Trophoblast cell (in vitro differentiated cells and primary cell): ENCODE measurements at regions not wholly inside any gene's neighbourhood (a gene's known extent, or its start where the extent isn't known, plus 50 kb on each side); places are given as distances from the start of the nearest gene placed in this dataset.

Source experiments
- DNase-seq, 2 donors: peaks; one replicate each; pipeline ENCODE4 v3.0.0-alpha.2; 2016
- H2AFZ ChIP-seq: 2 replicates; pipeline ENCODE4 v1.6.1; 2013; ENCODE audit warnings: low read length, moderate library complexity, mild to moderate bottlenecking; ENCODE audit not compliant: insufficient read depth, poor library complexity
- H2AK5ac ChIP-seq: 2 replicates; pipeline ENCODE4 v1.6.1; 2013; ENCODE audit warnings: mild to moderate bottlenecking, low read length
- H2BK120ac ChIP-seq: 2 replicates; pipeline ENCODE4 v1.6.1; 2013; ENCODE audit warnings: low read length, mild to moderate bottlenecking, moderate library complexity; ENCODE audit not compliant: insufficient read depth, poor library complexity
- H2BK12ac ChIP-seq: 2 replicates; pipeline ENCODE4 v1.6.1; 2013; ENCODE audit warnings: mild to moderate bottlenecking, low read length, moderate library complexity
- H2BK5ac ChIP-seq: 2 replicates; pipeline ENCODE4 v1.6.1; 2013; ENCODE audit warnings: low read length, low read depth, moderate library complexity, mild to moderate bottlenecking; ENCODE audit not compliant: poor library complexity
- H3K14ac ChIP-seq: 2 replicates; pipeline ENCODE4 v1.6.1; 2013; ENCODE audit warnings: mild to moderate bottlenecking, low read length
- H3K18ac ChIP-seq: 2 replicates; pipeline ENCODE4 v1.6.1; 2013; ENCODE audit warnings: mild to moderate bottlenecking, low read length
- H3K23ac ChIP-seq: 2 replicates; pipeline ENCODE4 v1.6.1; 2013; ENCODE audit warnings: low read length
- H3K27ac ChIP-seq: 2 replicates; pipeline ENCODE4 v1.5.1; 2013; ENCODE audit warnings: low read depth, mild to moderate bottlenecking, inconsistent platforms, low read length, moderate library complexity
- H3K27me3 ChIP-seq: 2 replicates; pipeline ENCODE4 v1.6.1; 2013; ENCODE audit warnings: inconsistent platforms, mild to moderate bottlenecking, low read length, moderate library complexity; ENCODE audit not compliant: insufficient read depth
- H3K36me3 ChIP-seq, 2 experiments: 1 replicate in 1 of 2; 2 replicates in 1 of 2; pipeline ENCODE4 v1.6.1; 2013; ENCODE audit warnings: low read length in 2 of 2, mild to moderate bottlenecking in 2 of 2, moderate library complexity in 1 of 2; ENCODE audit not compliant: insufficient read depth in 2 of 2, control insufficient read depth in 1 of 2
- H3K4ac ChIP-seq: 2 replicates; pipeline ENCODE4 v1.6.1; 2013; ENCODE audit warnings: low read depth, mild to moderate bottlenecking, low read length, moderate library complexity
- H3K4me1 ChIP-seq, 2 experiments: 1 replicate in 1 of 2; 2 replicates in 1 of 2; pipeline ENCODE4 v1.6.1; 2013; ENCODE audit warnings: low read length in 2 of 2, mild to moderate bottlenecking in 2 of 2, moderate library complexity in 1 of 2; ENCODE audit not compliant: insufficient read depth in 2 of 2, control insufficient read depth in 1 of 2
- H3K4me2 ChIP-seq: 2 replicates; pipeline ENCODE4 v1.6.1; 2013; ENCODE audit warnings: inconsistent platforms, mild to moderate bottlenecking, low read length, moderate library complexity
- H3K4me3 ChIP-seq: 2 replicates; pipeline ENCODE4 v1.5.1; 2013; ENCODE audit warnings: mild to moderate bottlenecking, low read depth, low read length, inconsistent platforms
- H3K79me1 ChIP-seq: one replicate; pipeline ENCODE4 v1.6.1; 2013; ENCODE audit warnings: low read length
- H3K79me2 ChIP-seq: 2 replicates; pipeline ENCODE4 v1.6.1; 2013; ENCODE audit warnings: low read length, mild to moderate bottlenecking; ENCODE audit not compliant: control insufficient read depth, insufficient read depth, poor library complexity
- H3K9ac ChIP-seq: 2 replicates; pipeline ENCODE4 v1.6.1; 2013; ENCODE audit warnings: mild to moderate bottlenecking, low read length
- H3K9me3 ChIP-seq: 2 replicates; pipeline ENCODE4 v1.6.1; 2013; ENCODE audit warnings: low read depth, mild to moderate bottlenecking, control low read depth, inconsistent platforms, low read length; ENCODE audit not compliant: insufficient read depth
- H4K12ac ChIP-seq: 2 replicates; pipeline ENCODE4 v1.6.1; 2013; ENCODE audit warnings: low read depth, mild to moderate bottlenecking, low read length, moderate library complexity
- H4K8ac ChIP-seq: 2 replicates; pipeline ENCODE4 v1.6.1; 2013; ENCODE audit warnings: low read depth, mild to moderate bottlenecking, low read length, moderate library complexity
- H4K91ac ChIP-seq: one replicate; pipeline ENCODE4 v1.6.1; 2013; ENCODE audit warnings: low read depth, mild to moderate bottlenecking, low read length, moderate library complexity
- WGBS: extraction: QIAGEN DNeasy Blood & Tissue Kit; methylation state at CpG from one replicate; pipeline ENCODE4 v1.1.7; 2013; ENCODE audit warnings: missing lambda C conversion rate; ENCODE audit not compliant: insufficient read length, insufficient coverage; ENCODE audit errors: extremely low coverage; 5-methylcytosine and 5-hydroxymethylcytosine counted together

- Histone ChIP-seq H3K36me3 (no peaks in the 10 kb centered on the region), H3K23ac (no peak overlapping the region), H2BK12ac (no peak overlapping the region), H2BK5ac (no peak overlapping the region), H3K27me3 (no peaks in the 10 kb centered on the region), H4K91ac (no peak overlapping the region), H3K9ac (no peak overlapping the region), H4K12ac (no peak overlapping the region), H3K18ac (no peak overlapping the region), H4K8ac (no peak overlapping the region), H3K9me3 (no peaks in the 10 kb centered on the region), H2AK5ac (no peak overlapping the region), H3K14ac (no peak overlapping the region), H2AFZ (no peak overlapping the region), H3K79me2 (no peaks in the 10 kb centered on the region), H3K79me1 (no peaks in the 10 kb centered on the region), H2BK120ac (no peak overlapping the region), H3K4me1 (no peaks in the 10 kb centered on the region), H3K4me3 (no peak overlapping the region), H3K4me2 (no peak overlapping the region), H3K27ac (no peak overlapping the region), H3K4ac (no peak overlapping the region)
- WGBS, result no CpG with 5 or more reads among the region's 3 CpGs
- no peak for DNase-seq
Observed at GRCh38 chr6:91669871-91670268, 1083.0 kb upstream of the MAP3K7 start.

- H3K23ac ChIP-seq, result no peak overlapping the region
- no peak overlapping the region for H3K9ac ChIP-seq
- no peak overlapping the region for H3K27ac ChIP-seq
- H3K36me3 ChIP-seq, result no peaks in the 10 kb centered on the region
- DNase-seq, result no peak
- H4K8ac ChIP-seq, result no peak overlapping the region
- H3K27me3 ChIP-seq, result no peaks in the 10 kb centered on the region
- no peak overlapping the region for H2BK12ac ChIP-seq
- H2AK5ac ChIP-seq, result no peak overlapping the region
- no peaks in the 10 kb centered on the region for H3K9me3 ChIP-seq
- H3K18ac ChIP-seq, result no peak overlapping the region
- no peak overlapping the region for H2BK120ac ChIP-seq
- H2AFZ ChIP-seq, result no peak overlapping the region
- H3K4ac ChIP-seq, result no peak overlapping the region
- H3K14ac ChIP-seq, result no peak overlapping the region
- H3K4me2 ChIP-seq, result no peak overlapping the region
- H3K4me3 ChIP-seq, result no peak overlapping the region
- H3K79me2 ChIP-seq, result no peaks in the 10 kb centered on the region
- H4K12ac ChIP-seq, result no peak overlapping the region
- no peak overlapping the region for H4K91ac ChIP-seq
- H3K4me1 ChIP-seq, result no peaks in the 10 kb centered on the region
- no CpG with 5 or more reads among the region's 9 CpGs for WGBS
- no peaks in the 10 kb centered on the region for H3K79me1 ChIP-seq
- no peak overlapping the region for H2BK5ac ChIP-seq
Observed at GRCh38 chr6:91669154-91669870, 1082.4 kb upstream of the MAP3K7 start.

DNA sequence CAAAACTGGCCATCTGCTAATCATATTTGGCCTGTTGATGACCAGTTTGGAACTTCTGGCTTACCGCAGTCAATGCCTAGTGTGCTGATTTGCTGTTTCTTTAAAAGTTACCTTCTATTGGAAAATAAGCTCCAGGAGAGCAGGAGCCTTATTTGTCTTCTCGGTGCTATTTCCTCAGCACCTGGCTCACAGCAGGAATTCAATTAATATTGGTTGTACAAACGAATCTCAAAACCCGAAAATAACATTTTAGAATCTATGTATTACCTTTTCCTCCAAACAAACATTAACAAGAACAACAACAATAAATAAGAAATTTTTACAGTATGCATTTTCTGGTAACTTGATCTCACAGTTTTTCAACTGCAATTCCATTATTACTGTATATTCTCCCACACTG is 1080.7 kb upstream of the MAP3K7 start:
- Histone ChIP-seq H3K79me1 (no peaks in the 10 kb centered on the region), H3K27me3 (no peaks in the 10 kb centered on the region), H3K4me3 (no peak overlapping the region), H4K91ac (no peak overlapping the region), H3K9me3 (no peaks in the 10 kb centered on the region), H3K18ac (no peak overlapping the region), H3K4me2 (no peak overlapping the region), H3K36me3 (no peaks in the 10 kb centered on the region), H2BK12ac (no peak overlapping the region), H2BK5ac (no peak overlapping the region), H3K9ac (no peak overlapping the region), H3K79me2 (no peaks in the 10 kb centered on the region), H3K27ac (no peak overlapping the region), H2AK5ac (no peak overlapping the region), H4K8ac (no peak overlapping the region), H3K14ac (no peak overlapping the region), H2BK120ac (no peak overlapping the region), H3K4me1 (no peaks in the 10 kb centered on the region), H4K12ac (no peak overlapping the region), H2AFZ (no peak overlapping the region), H3K23ac (no peak overlapping the region), H3K4ac (no peak overlapping the region)
- WGBS, result no CpG with 5 or more reads among the region's 4 CpGs
- no peak for DNase-seq

DNA sequence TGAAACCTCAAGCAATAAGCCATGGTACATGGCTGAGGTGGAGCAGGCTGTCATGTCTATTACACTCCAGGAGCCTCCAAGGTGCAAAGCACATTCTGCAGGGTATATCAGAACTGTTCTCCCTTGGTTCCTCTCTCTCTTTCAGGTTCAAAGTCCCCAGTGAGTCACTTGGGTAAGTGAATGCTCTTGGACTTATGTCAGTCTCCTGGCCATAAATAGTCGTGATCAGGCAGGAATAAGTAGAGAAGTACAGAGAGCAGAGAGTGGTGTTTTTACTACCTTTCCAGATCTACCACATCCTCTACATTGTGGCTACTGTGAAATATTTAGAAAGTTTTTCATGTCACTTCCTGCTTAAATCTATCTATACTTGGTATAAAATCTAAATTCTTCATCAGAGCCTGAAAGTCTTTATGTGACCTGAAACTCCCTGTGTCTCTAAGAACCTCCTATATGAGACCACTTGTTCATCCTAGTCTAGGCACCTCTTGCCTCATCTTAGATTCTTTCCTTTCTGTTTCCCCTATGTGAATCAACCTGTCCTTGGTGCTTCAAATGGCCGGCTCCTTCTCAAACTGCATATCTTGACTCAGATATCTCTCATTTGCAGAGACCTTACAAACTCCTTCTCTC is 1077.6 kb upstream of the MAP3K7 start:
- Histone ChIP-seq H3K4me3 (no peak overlapping the region), H4K91ac (no peak overlapping the region), H2BK12ac (no peak overlapping the region), H3K9me3 (no peaks in the 10 kb centered on the region), H2AK5ac (no peak overlapping the region), H3K18ac (no peak overlapping the region), H2AFZ (no peak overlapping the region), H2BK120ac (no peak overlapping the region), H3K79me1 (no peaks in the 10 kb centered on the region), H3K27ac (no peak overlapping the region), H4K12ac (no peak overlapping the region), H3K9ac (no peak overlapping the region), H3K4me2 (no peak overlapping the region), H3K27me3 (no peaks in the 10 kb centered on the region), H3K14ac (no peak overlapping the region), H3K4ac (no peak overlapping the region), H3K79me2 (no peaks in the 10 kb centered on the region), H3K4me1 (no peaks in the 10 kb centered on the region), H3K36me3 (no peaks in the 10 kb centered on the region), H4K8ac (no peak overlapping the region), H3K23ac (no peak overlapping the region), H2BK5ac (no peak overlapping the region)
- no peak for DNase-seq
- WGBS, result no CpG with 5 or more reads among the region's 2 CpGs
